Activated T-helper 17 cell treated with anti-CD3 and anti-CD28 coated beads, Interleukin-2, amount 50 U/mL, for 72 hours (primary cell): ENCODE measurements at regions not wholly inside any gene's neighbourhood (a gene's known extent, or its start where the extent isn't known, plus 50 kb on each side); places are given as distances from the start of the nearest gene placed in this dataset.

Source experiments
- ATAC-seq: fragments of 150-1000 bp; cut with Tn5 transposase; replicated peaks from 2 replicates; pipeline ENCODE4 v1.10.0; 2021; ENCODE audit warnings: mild to moderate bottlenecking, moderate library complexity
- H3K27ac Mint-ChIP-seq: one replicate; pipeline ENCODE4 v1.8.0; 2022; ENCODE audit warnings: mixed read lengths
- H3K27me3 Mint-ChIP-seq: one replicate; pipeline ENCODE4 v1.8.0; 2022; ENCODE audit warnings: mixed read lengths
- H3K36me3 Mint-ChIP-seq: one replicate; pipeline ENCODE4 v1.8.0; 2022; ENCODE audit warnings: low read depth, mild to moderate bottlenecking, mixed read lengths
- H3K4me1 Mint-ChIP-seq: one replicate; pipeline ENCODE4 v1.8.0; 2022; ENCODE audit warnings: mixed read lengths
- H3K4me3 Mint-ChIP-seq: one replicate; pipeline ENCODE4 v1.8.0; 2022; ENCODE audit warnings: mild to moderate bottlenecking, mixed read lengths
- H3K9me3 Mint-ChIP-seq: one replicate; pipeline ENCODE4 v1.8.0; 2022; ENCODE audit warnings: mixed read lengths

GRCh38 chr20:60461993-60462392 is 503.8 kb downstream of the CDH26 start:
- ATAC-seq, result no peak
- Mint-ChIP-seq H3K27ac (no peak overlapping the region), H3K4me1 (no peaks in the 10 kb centered on the region)

GRCh38 chr20:60463798-60464197 is 505.6 kb downstream of the CDH26 start:
- no peak for ATAC-seq
- Mint-ChIP-seq H3K27ac (no peak overlapping the region), H3K27me3 (peaks cover 8% of the 10 kb centered on the region), H3K4me1 (no peaks in the 10 kb centered on the region), H3K36me3 (no peaks in the 10 kb centered on the region), H3K9me3 (peaks cover 5% of the 10 kb centered on the region), H3K4me3 (no peak overlapping the region)

More at GRCh38 chr20:60461993-60462392, 503.8 kb downstream of the CDH26 start:
- Mint-ChIP-seq H3K9me3 (peaks cover 5% of the 10 kb centered on the region), H3K4me3 (no peak overlapping the region), H3K27me3 (peaks cover 16% of the 10 kb centered on the region), H3K36me3 (no peaks in the 10 kb centered on the region)

- no peaks in the 10 kb centered on the region for H3K4me1 Mint-ChIP-seq
- H3K9me3 Mint-ChIP-seq, result no peaks in the 10 kb centered on the region
- no peaks in the 10 kb centered on the region for H3K36me3 Mint-ChIP-seq
- H3K27ac Mint-ChIP-seq, result no peak overlapping the region
- H3K27me3 Mint-ChIP-seq, result no peaks in the 10 kb centered on the region
- H3K4me3 Mint-ChIP-seq, result no peak overlapping the region
- ATAC-seq, result no peak
These were observed 507.2 kb downstream of the CDH26 start for GRCh38 chr20:60465439-60465838.

- H3K36me3 Mint-ChIP-seq, result no peaks in the 10 kb centered on the region
- H3K27ac Mint-ChIP-seq, result no peak overlapping the region
- no peaks in the 10 kb centered on the region for H3K9me3 Mint-ChIP-seq
- H3K4me3 Mint-ChIP-seq, result no peak overlapping the region
- no peaks in the 10 kb centered on the region for H3K27me3 Mint-ChIP-seq
- no peaks in the 10 kb centered on the region for H3K4me1 Mint-ChIP-seq
- ATAC-seq, result no peak
These were observed 507.9 kb downstream of the CDH26 start for GRCh38 chr20:60465993-60466686.

GRCh38 chr20:60466687-60467022 is 508.4 kb downstream of the CDH26 start:
- Mint-ChIP-seq H3K9me3 (no peaks in the 10 kb centered on the region), H3K27me3 (no peaks in the 10 kb centered on the region)

GRCh38 chr20:60467078-60467477 is 508.9 kb downstream of the CDH26 start:
- H3K27me3 Mint-ChIP-seq, result no peaks in the 10 kb centered on the region
- no peak for ATAC-seq
- H3K4me3 Mint-ChIP-seq, result no peak overlapping the region
- H3K27ac Mint-ChIP-seq, result no peak overlapping the region
- H3K4me1 Mint-ChIP-seq, result no peaks in the 10 kb centered on the region
- no peaks in the 10 kb centered on the region for H3K9me3 Mint-ChIP-seq
- H3K36me3 Mint-ChIP-seq, result no peaks in the 10 kb centered on the region

More at GRCh38 chr20:60466687-60467022, 508.4 kb downstream of the CDH26 start:
- no peak for ATAC-seq
- Mint-ChIP-seq H3K4me1 (no peaks in the 10 kb centered on the region), H3K36me3 (no peaks in the 10 kb centered on the region), H3K4me3 (no peak overlapping the region), H3K27ac (no peak overlapping the region)

GRCh38 chr20:60467771-60468170 is 509.5 kb downstream of the CDH26 start:
- Mint-ChIP-seq H3K27ac (no peak overlapping the region), H3K36me3 (no peaks in the 10 kb centered on the region), H3K4me1 (no peaks in the 10 kb centered on the region), H3K27me3 (no peaks in the 10 kb centered on the region), H3K9me3 (no peaks in the 10 kb centered on the region), H3K4me3 (no peak overlapping the region)
- no peak for ATAC-seq

- H3K27ac Mint-ChIP-seq, result no peak overlapping the region
- no peaks in the 10 kb centered on the region for H3K9me3 Mint-ChIP-seq
- no peaks in the 10 kb centered on the region for H3K4me1 Mint-ChIP-seq
- ATAC-seq, result no peak
- no peaks in the 10 kb centered on the region for H3K36me3 Mint-ChIP-seq
- no peaks in the 10 kb centered on the region for H3K27me3 Mint-ChIP-seq
- no peak overlapping the region for H3K4me3 Mint-ChIP-seq
These were observed 511.6 kb downstream of the CDH26 start for GRCh38 chr20:60469829-60470228.

- Mint-ChIP-seq H3K27me3 (no peaks in the 10 kb centered on the region), H3K9me3 (no peaks in the 10 kb centered on the region)
- ATAC-seq, result no peak
These were observed 512.1 kb downstream of the CDH26 start for GRCh38 chr20:60470366-60470765.

GRCh38 chr20:60473211-60473610 is 515.0 kb downstream of the CDH26 start:
- H3K4me3 Mint-ChIP-seq, result no peak overlapping the region
- no peaks in the 10 kb centered on the region for H3K9me3 Mint-ChIP-seq
- H3K36me3 Mint-ChIP-seq, result no peaks in the 10 kb centered on the region
- no peaks in the 10 kb centered on the region for H3K27me3 Mint-ChIP-seq
- H3K4me1 Mint-ChIP-seq, result no peaks in the 10 kb centered on the region
- no peak for ATAC-seq
- H3K27ac Mint-ChIP-seq, result no peak overlapping the region

More at GRCh38 chr20:60470366-60470765, 512.1 kb downstream of the CDH26 start:
- H3K4me1 Mint-ChIP-seq, result no peaks in the 10 kb centered on the region
- H3K36me3 Mint-ChIP-seq, result no peaks in the 10 kb centered on the region
- no peak overlapping the region for H3K27ac Mint-ChIP-seq
- no peak overlapping the region for H3K4me3 Mint-ChIP-seq

GRCh38 chr20:60474385-60474910 is 516.2 kb downstream of the CDH26 start:
- Mint-ChIP-seq H3K4me1 (no peaks in the 10 kb centered on the region), H3K9me3 (no peaks in the 10 kb centered on the region), H3K27me3 (no peaks in the 10 kb centered on the region), H3K4me3 (no peak overlapping the region), H3K27ac (no peak overlapping the region), H3K36me3 (no peaks in the 10 kb centered on the region)
- ATAC-seq, result no peak

- no peaks in the 10 kb centered on the region for H3K9me3 Mint-ChIP-seq
- H3K4me1 Mint-ChIP-seq, result no peaks in the 10 kb centered on the region
- H3K36me3 Mint-ChIP-seq, result no peaks in the 10 kb centered on the region
- no peak overlapping the region for H3K4me3 Mint-ChIP-seq
- H3K27me3 Mint-ChIP-seq, result no peaks in the 10 kb centered on the region
- no peak overlapping the region for H3K27ac Mint-ChIP-seq
- ATAC-seq, result no peak
These were observed 517.8 kb downstream of the CDH26 start for GRCh38 chr20:60476045-60476444.

GRCh38 chr20:60477958-60478357 is 519.7 kb downstream of the CDH26 start:
- H3K27me3 Mint-ChIP-seq, result no peaks in the 10 kb centered on the region
- no peak for ATAC-seq
- H3K4me3 Mint-ChIP-seq, result no peak overlapping the region
- H3K4me1 Mint-ChIP-seq, result no peaks in the 10 kb centered on the region
- no peaks in the 10 kb centered on the region for H3K36me3 Mint-ChIP-seq
- H3K27ac Mint-ChIP-seq, result no peak overlapping the region
- H3K9me3 Mint-ChIP-seq, result no peaks in the 10 kb centered on the region

GRCh38 chr20:60478533-60478932 is 520.3 kb downstream of the CDH26 start:
- no peak for ATAC-seq
- H3K9me3 Mint-ChIP-seq, result no peaks in the 10 kb centered on the region
- H3K27ac Mint-ChIP-seq, result no peak overlapping the region
- no peaks in the 10 kb centered on the region for H3K4me1 Mint-ChIP-seq
- H3K36me3 Mint-ChIP-seq, result no peaks in the 10 kb centered on the region
- H3K27me3 Mint-ChIP-seq, result no peaks in the 10 kb centered on the region
- no peak overlapping the region for H3K4me3 Mint-ChIP-seq

GRCh38 chr20:60480950-60481742 is 522.9 kb downstream of the CDH26 start:
- Mint-ChIP-seq H3K36me3 (no peaks in the 10 kb centered on the region), H3K4me3 (no peak overlapping the region), H3K9me3 (no peaks in the 10 kb centered on the region), H3K27ac (no peak overlapping the region), H3K27me3 (no peaks in the 10 kb centered on the region), H3K4me1 (no peaks in the 10 kb centered on the region)
- no peak for ATAC-seq
